Upper lobe of left lung (tissue), 6 donors: ENCODE measurements at regions not wholly inside any gene's neighbourhood (a gene's known extent, or its start where the extent isn't known, plus 50 kb on each side); places are given as distances from the start of the nearest gene placed in this dataset.

Experiments
- ATAC-seq, 2 donors: fragments of 200-7000 bp; cut with Tn5 transposase; one replicate each; pipeline ENCODE4 v1.9.1; 2022; ENCODE audit warnings: mild to moderate bottlenecking in 2 of 2, moderate library complexity in 2 of 2; ENCODE audit not compliant: low FRiP score in 2 of 2
- DNase-seq, 2 donors: peaks; one replicate each; pipeline ENCODE4 v3.0.0-alpha.2; 2019 to 2020
- H3K27ac ChIP-seq, 4 donors: fragments of 200-600 bp; sonication (generic); one replicate each; pipeline ENCODE4 v1.5.1; 2016 to 2019
- H3K27me3 ChIP-seq, 4 donors: fragments of 200-600 bp; sonication (generic); one replicate each; pipeline ENCODE4 v1.5.1; 2017 to 2019
- H3K36me3 ChIP-seq, 4 donors: fragments of 200-600 bp; sonication (generic); one replicate each; pipeline ENCODE4 v1.5.1; 2016 to 2019
- H3K4me1 ChIP-seq, 4 donors: fragments of 200-600 bp; sonication (generic); one replicate each; pipeline ENCODE4 v1.5.1; 2018 to 2019
- H3K4me3 ChIP-seq, 4 donors: fragments of 200-600 bp; sonication (generic); one replicate each; pipeline ENCODE4 v1.5.1; 2017 to 2019; ENCODE audit warnings: mild to moderate bottlenecking in 2 of 4, moderate library complexity in 1 of 4
- H3K9me3 ChIP-seq, 4 donors: fragments of 200-600 bp; sonication (generic); one replicate each; pipeline ENCODE4 v1.5.1; 2018 to 2019
- CTCF ChIP-seq, 6 experiments: fragments of 450-650 bp in 4 of 6; fragments of 200-600 bp in 2 of 6; sonication (generic) in 2 of 6; IDR thresholded peaks; one replicate each; pipeline ENCODE4 v1.5.1; 2016 to 2019; ENCODE audit warnings: antibody characterized with exemption in 6 of 6
- EP300 ChIP-seq, 4 donors: sonication (generic); formaldehyde crosslinking; IDR thresholded peaks; one replicate each; pipeline ENCODE4 v1.5.1; 2017; ENCODE audit warnings: antibody characterized with exemption in 4 of 4, control low read depth in 2 of 4
- POLR2A ChIP-seq, 4 donors: fragments of 450-650 bp; IDR thresholded peaks; one replicate each; pipeline ENCODE4 v1.5.1; 2016 to 2017; ENCODE audit warnings: antibody characterized with exemption in 4 of 4, mild to moderate bottlenecking in 2 of 4
- POLR2AphosphoS5 ChIP-seq, 2 donors: sonication (generic); formaldehyde crosslinking; IDR thresholded peaks; one replicate each; pipeline ENCODE4 v1.5.1; 2017; ENCODE audit warnings: antibody characterized with exemption in 2 of 2
- WGBS, 2 donors: methylation state at CpG; one replicate each; pipeline ENCODE4 v1.1.5; 2017 to 2018; 5-methylcytosine and 5-hydroxymethylcytosine counted together
- donor health status: DM: no; HTN: no; CAD: no; lungs with moderate emphysema.
- donor health status: DM: no; HTN: yes; CAD: no; lungs with severe emphysema.

DNA sequence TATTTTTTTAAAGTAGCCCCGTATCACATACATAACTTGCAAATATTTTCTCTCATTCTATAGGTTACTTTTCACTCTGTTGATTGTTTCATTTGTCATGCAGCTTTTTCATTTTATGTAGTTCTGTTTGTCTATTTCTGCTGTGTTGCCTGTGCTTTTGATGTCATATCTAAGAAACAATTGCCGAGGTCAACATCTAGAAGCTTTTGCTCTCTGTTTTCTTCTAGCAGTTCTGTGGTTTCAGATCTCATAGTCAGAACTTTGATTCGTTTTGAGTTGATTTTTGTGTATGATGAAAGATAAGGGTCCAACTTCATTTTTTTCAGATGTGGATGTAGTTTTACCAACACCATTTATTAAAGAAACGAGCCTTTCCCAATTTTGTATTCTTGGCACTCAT, 79.5 kb downstream of the CD200 start:
- H3K4me1 ChIP-seq, result no peaks in the 10 kb centered on the region
- H3K36me3 ChIP-seq, result no peaks in the 10 kb centered on the region
- H3K9me3 ChIP-seq, result no peaks in the 10 kb centered on the region
- no peak overlapping the region for H3K4me3 ChIP-seq
- 88% methylated on average over 4 of the region's 4 CpGs for WGBS, 2 donors
- no peak for ATAC-seq
- H3K27me3 ChIP-seq, result no peaks in the 10 kb centered on the region
- DNase-seq, result no peak
- no peak overlapping the region for H3K27ac ChIP-seq
- TF ChIP-seq POLR2A (IDR thresholded peaks at IDR 0.05) (no peak), POLR2AphosphoS5 (IDR thresholded peaks at IDR 0.05) (no peak), EP300 (IDR thresholded peaks at IDR 0.05) (no peak), CTCF (IDR thresholded peaks at IDR 0.05) (no peak)

GRCh38 chr3:112413074-112413473, 80.1 kb downstream of the CD200 start:
- no peaks in the 10 kb centered on the region for H3K4me1 ChIP-seq
- no peaks in the 10 kb centered on the region for H3K36me3 ChIP-seq
- DNase-seq, result no peak
- no peak overlapping the region for H3K4me3 ChIP-seq
- ATAC-seq, result no peak
- no peaks in the 10 kb centered on the region for H3K27me3 ChIP-seq
- no peaks in the 10 kb centered on the region for H3K9me3 ChIP-seq
- no peak overlapping the region for H3K27ac ChIP-seq
- TF ChIP-seq POLR2AphosphoS5 (IDR thresholded peaks at IDR 0.05) (no peak), POLR2A (IDR thresholded peaks at IDR 0.05) (no peak), EP300 (IDR thresholded peaks at IDR 0.05) (no peak), CTCF (IDR thresholded peaks at IDR 0.05) (no peak)
- 72 to 86% methylated on average over 1 of the region's 1 CpG for WGBS, 2 donors

GRCh38 chr3:112413722-112414121, 80.8 kb downstream of the CD200 start:
- TF ChIP-seq POLR2A (IDR thresholded peaks at IDR 0.05) (no peak), POLR2AphosphoS5 (IDR thresholded peaks at IDR 0.05) (no peak)
- ATAC-seq (no peak), DNase-seq (peak in 1 of 2 donors; percentile 32)
- Histone ChIP-seq H3K4me3 (no peak overlapping the region), H3K9me3 (no peaks in the 10 kb centered on the region), H3K27ac (no peak overlapping the region), H3K36me3 (no peaks in the 10 kb centered on the region), H3K27me3 (no peaks in the 10 kb centered on the region), H3K4me1 (no peaks in the 10 kb centered on the region)
- 93 to 95% methylated on average over 1 to 3 of the region's 3 CpGs for WGBS, 2 donors
